Mucosa of rectum (tissue), 2 donors: ENCODE measurements at regions not wholly inside any gene's neighbourhood (a gene's known extent, or its start where the extent isn't known, plus 50 kb on each side); places are given as distances from the start of the nearest gene placed in this dataset.
"Not testable (repeated sequence)": the region's sequence is repeated elsewhere in the genome, so short reads cannot be mapped to it uniquely, and the experiment has no call there.

Source experiments
- H3K27ac ChIP-seq, 2 donors: one replicate each; pipeline ENCODE4 v1.7.0; 2013; ENCODE audit warnings: inconsistent platforms in 2 of 2, low read depth in 2 of 2, low read length in 2 of 2
- H3K27me3 ChIP-seq, 2 donors: one replicate each; pipeline ENCODE4 v1.7.0; 2013; ENCODE audit warnings: low read length in 2 of 2; ENCODE audit not compliant: control insufficient read depth in 2 of 2, insufficient read depth in 2 of 2
- H3K36me3 ChIP-seq, 2 donors: one replicate each; pipeline ENCODE4 v1.7.0; 2013; ENCODE audit warnings: low read length in 2 of 2; ENCODE audit not compliant: control insufficient read depth in 2 of 2, insufficient read depth in 2 of 2
- H3K4me1 ChIP-seq, 2 donors: one replicate each; pipeline ENCODE4 v1.7.0; 2013; ENCODE audit warnings: low read length in 2 of 2, mild to moderate bottlenecking in 1 of 2; ENCODE audit not compliant: control insufficient read depth in 2 of 2, insufficient read depth in 2 of 2
- H3K4me3 ChIP-seq, 2 donors: one replicate each; pipeline ENCODE4 v1.7.0; 2013; ENCODE audit warnings: low read length in 2 of 2
- H3K9ac ChIP-seq, 2 donors: one replicate each; pipeline ENCODE4 v1.7.0; 2013; ENCODE audit warnings: low read length in 2 of 2, low read depth in 1 of 2, mild to moderate bottlenecking in 1 of 2
- H3K9me3 ChIP-seq, 2 donors: one replicate each; pipeline ENCODE4 v1.7.0; 2013; ENCODE audit warnings: low read length in 2 of 2; ENCODE audit not compliant: control insufficient read depth in 2 of 2
- donor health status: healthy.
- donor health status: Normal muscosa, but diverticular disease.

DNA sequence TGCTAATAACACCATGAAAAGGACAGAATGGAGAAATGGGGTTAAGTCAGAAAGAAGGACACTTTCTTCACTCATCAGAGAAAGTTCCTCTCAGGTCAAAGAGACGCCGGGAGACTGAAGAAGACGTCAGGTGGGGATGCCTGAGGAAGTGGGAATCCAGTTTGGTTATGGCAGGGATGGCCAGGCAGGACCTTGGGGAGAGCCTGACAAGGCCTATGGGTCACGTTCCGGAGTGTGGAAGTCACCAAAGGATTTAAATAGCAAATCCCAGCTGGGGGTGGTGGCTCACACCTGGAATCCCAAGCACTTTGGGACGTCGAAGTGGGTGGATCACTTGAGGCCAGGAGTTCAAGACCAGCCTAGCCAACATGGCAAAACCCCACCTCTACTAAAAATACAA lies 432.7 kb upstream of the SMIM21 start:
- Histone ChIP-seq H3K4me1 (no peaks in the 10 kb centered on the region), H3K36me3 (no peaks in the 10 kb centered on the region), H3K4me3 (no peak overlapping the region), H3K27me3 (no peaks in the 10 kb centered on the region), H3K9ac (no peak overlapping the region), H3K9me3 (no peaks in the 10 kb centered on the region), H3K27ac (no peak overlapping the region)

DNA sequence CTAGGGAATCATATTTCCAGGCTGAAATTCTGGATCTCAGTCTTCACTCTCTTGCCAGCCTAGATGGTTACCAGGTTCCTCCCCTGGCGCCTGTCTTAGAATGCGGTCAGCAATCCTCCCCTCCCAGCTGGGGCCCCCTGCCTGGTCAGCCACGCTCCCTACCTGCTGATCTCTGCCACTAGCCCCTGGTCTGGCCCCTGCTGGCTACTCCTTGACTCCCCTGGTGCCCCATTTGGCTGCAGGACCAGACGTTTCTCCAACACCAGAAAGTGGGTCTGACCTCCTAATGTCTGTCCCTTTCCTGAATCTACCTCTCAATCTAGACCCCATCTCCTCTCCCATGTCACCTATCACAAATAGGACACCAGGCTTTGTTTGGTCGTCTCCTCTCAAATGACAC lies 432.0 kb upstream of the SMIM21 start:
- no peaks in the 10 kb centered on the region for H3K27me3 ChIP-seq
- no peaks in the 10 kb centered on the region for H3K4me1 ChIP-seq
- no peak overlapping the region for H3K9ac ChIP-seq
- H3K27ac ChIP-seq = no peak overlapping the region
- no peaks in the 10 kb centered on the region for H3K36me3 ChIP-seq
- no peaks in the 10 kb centered on the region for H3K9me3 ChIP-seq
- H3K4me3 ChIP-seq = no peak overlapping the region

DNA sequence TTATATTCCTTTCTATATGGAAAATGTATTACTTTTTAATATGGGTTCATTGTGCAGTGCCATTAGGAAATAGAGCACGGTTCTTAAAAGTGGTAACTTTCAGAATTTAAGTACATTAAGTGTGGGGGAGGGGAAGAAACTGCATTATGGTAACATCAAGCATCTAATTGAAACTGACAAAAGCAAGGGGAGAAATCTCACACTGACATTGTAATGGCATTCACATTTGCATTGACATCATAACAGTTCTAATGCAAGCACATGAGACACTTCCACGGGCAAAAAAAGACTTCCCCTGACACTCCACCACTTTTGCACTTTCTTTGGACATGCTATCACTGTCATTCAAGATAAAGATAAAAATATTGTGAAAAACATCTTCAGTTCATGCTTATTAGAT lies 431.3 kb upstream of the SMIM21 start:
- Histone ChIP-seq H3K27me3 (no peaks in the 10 kb centered on the region), H3K9ac (no peak overlapping the region), H3K27ac (no peak overlapping the region), H3K9me3 (no peaks in the 10 kb centered on the region), H3K4me3 (no peak overlapping the region), H3K36me3 (no peaks in the 10 kb centered on the region), H3K4me1 (no peaks in the 10 kb centered on the region)

DNA sequence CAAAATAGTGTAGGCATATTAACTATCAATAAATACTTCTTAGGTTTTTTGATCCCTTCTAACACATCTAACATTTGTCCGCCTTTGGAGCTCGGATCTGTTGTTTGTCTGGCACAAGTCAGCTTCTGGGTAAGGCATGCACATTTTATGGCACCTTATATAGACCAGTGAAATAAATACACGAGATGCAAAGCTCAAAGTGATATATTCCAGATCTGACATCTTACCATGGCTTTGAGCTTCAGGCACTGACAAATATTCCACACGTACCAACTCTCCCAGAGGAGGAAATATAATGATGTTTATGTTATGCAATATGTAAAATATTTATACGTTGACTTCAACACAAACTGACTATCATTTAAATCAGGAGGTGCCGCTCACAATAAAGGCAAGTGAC lies 430.1 kb upstream of the SMIM21 start:
- H3K4me3 ChIP-seq = no peak overlapping the region
- H3K9ac ChIP-seq = no peak overlapping the region
- no peaks in the 10 kb centered on the region for H3K9me3 ChIP-seq
- no peaks in the 10 kb centered on the region for H3K27me3 ChIP-seq
- no peaks in the 10 kb centered on the region for H3K4me1 ChIP-seq
- no peaks in the 10 kb centered on the region for H3K36me3 ChIP-seq
- no peak overlapping the region for H3K27ac ChIP-seq

DNA sequence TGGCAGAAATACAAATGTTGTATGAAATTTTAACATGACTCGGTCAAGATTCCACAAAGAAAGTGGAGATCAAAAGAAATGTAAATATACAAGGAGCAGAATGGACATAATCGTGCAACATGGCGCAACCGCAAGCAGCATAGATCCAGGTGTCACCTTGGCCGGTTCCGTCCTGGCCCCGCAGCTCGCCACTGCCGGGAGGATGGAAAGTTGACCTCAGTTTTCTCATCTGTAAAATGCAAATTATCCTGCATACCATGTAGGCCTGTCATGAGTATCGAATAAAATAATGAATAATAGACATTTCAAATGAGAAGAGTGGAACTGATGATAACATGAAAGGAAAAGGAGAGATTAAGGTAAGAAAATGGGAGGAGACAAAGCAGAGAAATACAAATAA lies 427.3 kb upstream of the SMIM21 start:
- Histone ChIP-seq H3K9ac (no peak overlapping the region), H3K4me1 (no peaks in the 10 kb centered on the region), H3K36me3 (no peaks in the 10 kb centered on the region), H3K27ac (no peak overlapping the region), H3K27me3 (no peaks in the 10 kb centered on the region), H3K9me3 (no peaks in the 10 kb centered on the region), H3K4me3 (no peak overlapping the region)

GRCh38 chr18:75854174-75854573 lies 426.7 kb upstream of the SMIM21 start:
- H3K27ac ChIP-seq = no peak overlapping the region
- H3K27me3 ChIP-seq = no peaks in the 10 kb centered on the region
- no peaks in the 10 kb centered on the region for H3K36me3 ChIP-seq
- no peak overlapping the region for H3K9ac ChIP-seq
- H3K4me1 ChIP-seq = no peaks in the 10 kb centered on the region
- H3K4me3 ChIP-seq = no peak overlapping the region
- H3K9me3 ChIP-seq = no peaks in the 10 kb centered on the region

DNA sequence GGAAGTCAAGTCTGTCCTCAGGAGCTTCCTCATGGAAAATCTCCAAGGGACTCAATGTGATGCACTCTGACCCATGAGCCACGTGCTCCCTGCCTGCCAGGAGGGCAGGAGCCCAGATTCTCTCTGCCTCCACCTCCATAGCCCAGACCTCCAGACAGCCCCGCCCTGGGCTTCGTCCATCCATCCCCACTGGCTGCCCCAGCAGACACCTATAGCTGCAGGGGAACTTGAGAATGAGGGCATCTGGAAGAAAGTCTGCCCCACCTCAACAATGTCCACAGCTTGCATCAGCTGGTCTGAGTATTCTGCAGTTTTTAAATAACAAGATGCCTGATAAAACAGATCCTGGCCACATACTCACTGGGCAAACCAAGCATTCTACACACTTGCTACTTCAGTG lies 418.8 kb upstream of the SMIM21 start:
- no peak overlapping the region for H3K9ac ChIP-seq
- no peaks in the 10 kb centered on the region for H3K27me3 ChIP-seq
- no peaks in the 10 kb centered on the region for H3K9me3 ChIP-seq
- H3K4me3 ChIP-seq = no peak overlapping the region
- H3K27ac ChIP-seq = no peak overlapping the region
- no peaks in the 10 kb centered on the region for H3K36me3 ChIP-seq
- no peaks in the 10 kb centered on the region for H3K4me1 ChIP-seq

- Histone ChIP-seq H3K36me3 (no peaks in the 10 kb centered on the region), H3K9ac (no peak overlapping the region), H3K9me3 (no peaks in the 10 kb centered on the region), H3K27me3 (no peaks in the 10 kb centered on the region), H3K4me1 (no peaks in the 10 kb centered on the region), H3K27ac (no peak overlapping the region), H3K4me3 (no peak overlapping the region)
Measured at GRCh38 chr18:75845413-75845812, 417.9 kb upstream of the SMIM21 start.

DNA sequence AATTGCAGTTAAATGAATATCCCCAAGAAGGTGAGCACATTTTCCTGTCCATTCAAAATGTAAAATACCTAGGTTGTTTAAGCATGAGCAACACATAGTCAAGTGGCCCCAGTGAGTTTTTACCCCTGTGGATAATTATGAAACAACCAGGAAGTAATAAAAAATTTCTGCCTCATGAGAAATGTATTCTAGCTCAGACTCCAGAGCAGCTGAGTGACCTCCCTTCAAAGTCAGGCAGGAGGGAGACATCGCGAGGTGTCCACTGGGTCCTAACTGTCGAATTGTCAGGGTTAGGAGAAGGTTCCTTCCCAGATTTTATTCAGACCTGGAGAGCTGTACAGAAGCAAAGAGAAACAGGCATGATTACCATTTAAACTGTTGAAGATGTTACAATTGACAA lies 416.6 kb upstream of the SMIM21 start:
- H3K4me3 ChIP-seq = no peak overlapping the region
- H3K4me1 ChIP-seq = no peaks in the 10 kb centered on the region
- H3K9ac ChIP-seq = no peak overlapping the region
- no peaks in the 10 kb centered on the region for H3K9me3 ChIP-seq
- H3K27me3 ChIP-seq = no peaks in the 10 kb centered on the region
- no peak overlapping the region for H3K27ac ChIP-seq
- H3K36me3 ChIP-seq = no peaks in the 10 kb centered on the region

GRCh38 chr18:75840131-75840530 lies 412.6 kb upstream of the SMIM21 start:
- no peaks in the 10 kb centered on the region for H3K27me3 ChIP-seq
- H3K9me3 ChIP-seq = no peaks in the 10 kb centered on the region
- no peak overlapping the region for H3K27ac ChIP-seq
- no peaks in the 10 kb centered on the region for H3K4me1 ChIP-seq
- no peaks in the 10 kb centered on the region for H3K36me3 ChIP-seq
- no peak overlapping the region for H3K4me3 ChIP-seq
- no peak overlapping the region for H3K9ac ChIP-seq

- not testable (repeated sequence) for H3K27ac ChIP-seq, H3K36me3 ChIP-seq, H3K27me3 ChIP-seq, H3K4me1 ChIP-seq, H3K9ac ChIP-seq, H3K4me3 ChIP-seq, H3K9me3 ChIP-seq
Measured at GRCh38 chr18:75839686-75840085, 412.2 kb upstream of the SMIM21 start.
